ENCODE measurements at regions not wholly inside any gene's neighbourhood (a gene's known extent, or its start where the extent isn't known, plus 50 kb on each side); places are given as distances from the start of the nearest gene placed in this dataset.

- TF ChIP-seq, protein P1, sequence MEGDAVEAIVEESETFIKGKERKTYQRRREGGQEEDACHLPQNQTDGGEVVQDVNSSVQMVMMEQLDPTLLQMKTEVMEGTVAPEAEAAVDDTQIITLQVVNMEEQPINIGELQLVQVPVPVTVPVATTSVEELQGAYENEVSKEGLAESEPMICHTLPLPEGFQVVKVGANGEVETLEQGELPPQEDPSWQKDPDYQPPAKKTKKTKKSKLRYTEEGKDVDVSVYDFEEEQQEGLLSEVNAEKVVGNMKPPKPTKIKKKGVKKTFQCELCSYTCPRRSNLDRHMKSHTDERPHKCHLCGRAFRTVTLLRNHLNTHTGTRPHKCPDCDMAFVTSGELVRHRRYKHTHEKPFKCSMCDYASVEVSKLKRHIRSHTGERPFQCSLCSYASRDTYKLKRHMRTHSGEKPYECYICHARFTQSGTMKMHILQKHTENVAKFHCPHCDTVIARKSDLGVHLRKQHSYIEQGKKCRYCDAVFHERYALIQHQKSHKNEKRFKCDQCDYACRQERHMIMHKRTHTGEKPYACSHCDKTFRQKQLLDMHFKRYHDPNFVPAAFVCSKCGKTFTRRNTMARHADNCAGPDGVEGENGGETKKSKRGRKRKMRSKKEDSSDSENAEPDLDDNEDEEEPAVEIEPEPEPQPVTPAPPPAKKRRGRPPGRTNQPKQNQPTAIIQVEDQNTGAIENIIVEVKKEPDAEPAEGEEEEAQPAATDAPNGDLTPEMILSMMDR (IDR thresholded peaks at IDR 0.05 in 4 of 5, conservative IDR thresholded peaks at IDR 0.05 in 1 of 5), result no peak
- TF ChIP-seq POLR2A (IDR thresholded peaks at IDR 0.05), result no peak
These were observed 97.8 kb upstream of the SLC2A1 start for GRCh38 chr1:43056460-43056859.

Data from gastrocnemius medialis (tissue), 4 donors.